Nucleus accumbens (tissue), 56 donors: ENCODE measurements at regions not wholly inside any gene's neighbourhood (a gene's known extent, or its start where the extent isn't known, plus 50 kb on each side); places are given as distances from the start of the nearest gene placed in this dataset.

Source experiments
- DNase-seq, 56 donors: peaks; one replicate each; lab custom pipeline; 2025; lab: John Stamatoyannopoulos, UW

DNA sequence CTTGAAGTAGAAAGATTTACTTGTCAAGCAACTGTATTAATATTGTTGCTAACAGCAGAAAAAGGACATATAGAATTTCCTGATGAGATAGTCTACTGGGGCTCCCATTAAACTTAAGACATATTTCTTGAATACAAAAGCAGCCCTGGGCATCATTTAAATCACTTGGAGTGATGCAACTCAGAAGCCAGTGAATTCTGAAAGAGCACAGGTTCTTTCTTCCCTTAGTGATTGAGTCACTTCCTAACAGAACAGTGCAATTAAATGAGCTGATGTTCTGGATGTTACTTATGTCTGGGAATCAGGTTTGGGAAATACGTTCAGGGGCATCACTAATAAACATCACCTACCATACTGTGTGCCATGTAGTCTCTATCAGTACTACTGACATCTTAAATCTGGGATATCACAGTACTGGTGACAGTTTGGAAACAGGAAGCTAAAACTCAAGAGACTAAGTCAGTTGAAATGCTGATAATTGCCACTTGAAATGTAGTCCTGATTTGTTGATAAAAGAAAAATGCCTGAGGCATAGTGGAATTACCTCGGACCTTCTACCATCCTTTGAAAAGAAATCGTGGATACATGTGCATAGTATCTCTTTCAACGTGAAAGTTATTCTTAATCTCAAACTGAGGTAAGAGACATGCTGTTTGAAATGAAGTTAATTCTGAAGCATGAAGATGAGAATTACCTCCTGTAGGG, 249.2 kb upstream of the GPRIN3 start:
- DNase-seq = no peak

GRCh38 chr4:89551191-89551590, 243.6 kb upstream of the GPRIN3 start:
- DNase-seq = no peak

GRCh38 chr4:89549907-89550306, 242.3 kb upstream of the GPRIN3 start:
- DNase-seq = no peak

DNA sequence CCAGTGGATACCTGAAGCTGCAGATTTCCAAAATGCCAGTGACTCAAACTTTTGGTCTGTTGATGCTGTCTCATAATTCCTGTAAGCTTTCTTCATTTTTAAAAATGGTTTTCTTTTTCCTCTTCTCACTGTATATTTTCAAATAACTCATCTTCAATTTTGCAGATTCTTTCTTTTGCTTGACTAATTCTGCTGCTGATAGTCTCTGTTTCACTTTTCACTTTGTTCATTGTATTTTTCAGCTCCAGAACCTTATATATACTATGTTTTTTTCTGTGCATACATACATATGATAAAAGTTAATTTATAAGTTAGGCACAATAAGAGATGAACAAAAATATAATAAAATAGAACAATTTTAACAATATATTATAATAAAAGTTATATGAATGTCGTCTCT, 237.7 kb upstream of the GPRIN3 start:
- DNase-seq = no peak

DNA sequence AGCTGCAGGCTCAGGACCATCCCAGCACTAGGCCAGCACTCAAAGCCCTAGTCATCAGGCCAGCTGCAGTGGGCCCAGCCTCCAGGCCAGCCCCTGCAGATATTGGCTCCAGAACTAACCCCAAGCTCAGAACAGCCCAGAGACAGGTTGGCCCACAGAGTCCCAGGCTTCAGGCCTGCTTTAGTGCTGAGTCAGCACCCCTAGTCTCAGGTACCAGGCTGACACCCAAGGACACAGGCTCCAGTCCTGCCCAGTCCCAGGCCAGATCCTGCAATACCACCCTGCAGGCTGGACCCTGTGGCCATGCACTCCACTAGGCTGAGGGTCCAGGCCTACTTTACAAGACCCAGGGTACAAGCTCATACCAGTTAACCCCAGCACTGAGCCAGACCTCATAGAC, 234.4 kb upstream of the GPRIN3 start:
- DNase-seq = no peak

- no peak for DNase-seq
Observed at GRCh38 chr4:89539797-89540711, 232.5 kb upstream of the GPRIN3 start.

DNA sequence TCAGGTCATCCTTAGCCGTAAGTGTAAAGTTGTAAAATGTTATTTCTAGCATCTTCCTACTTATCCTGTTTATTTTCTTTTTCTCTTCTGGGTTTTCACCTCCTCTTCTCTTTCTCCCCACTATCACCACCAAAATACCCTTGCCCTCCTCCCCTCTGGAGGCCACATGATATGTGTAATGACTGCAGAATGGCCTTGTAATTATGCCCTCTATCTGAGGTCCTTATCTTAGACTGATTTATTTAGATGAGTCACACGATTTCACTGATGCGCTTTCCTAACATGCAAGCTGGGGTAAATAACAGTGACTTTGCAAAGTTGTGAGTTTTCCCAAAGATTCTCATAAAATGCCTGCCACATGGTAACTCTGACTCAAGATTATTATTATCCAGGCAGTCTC, 231.8 kb upstream of the GPRIN3 start:
- no peak for DNase-seq

GRCh38 chr4:89538886-89539285, 231.3 kb upstream of the GPRIN3 start:
- DNase-seq = no peak

DNA sequence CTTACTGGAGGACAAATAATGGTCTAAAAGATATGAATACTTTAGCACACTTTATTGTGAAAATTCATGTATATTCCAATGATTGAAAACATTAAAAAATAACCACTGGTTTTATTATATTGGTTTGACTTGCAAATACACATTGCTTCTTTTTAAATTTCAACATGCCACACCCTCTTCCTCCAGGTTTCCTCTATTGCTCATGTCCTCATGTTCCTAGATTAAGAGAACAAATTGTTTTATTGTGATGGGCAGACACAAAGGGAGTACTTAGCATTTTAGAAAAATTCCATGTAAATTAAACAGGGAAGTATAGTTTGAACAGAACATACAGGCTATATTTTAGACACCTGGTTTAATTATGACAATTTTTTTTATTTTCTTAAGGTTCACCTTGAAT, 230.6 kb upstream of the GPRIN3 start:
- DNase-seq = no peak

GRCh38 chr4:89537281-89537680, 229.7 kb upstream of the GPRIN3 start:
- no peak for DNase-seq

- no peak for DNase-seq
Observed at GRCh38 chr4:89535251-89535650, 227.7 kb upstream of the GPRIN3 start.

- no peak for DNase-seq
Observed at GRCh38 chr4:89534356-89534755, 226.8 kb upstream of the GPRIN3 start.

DNA sequence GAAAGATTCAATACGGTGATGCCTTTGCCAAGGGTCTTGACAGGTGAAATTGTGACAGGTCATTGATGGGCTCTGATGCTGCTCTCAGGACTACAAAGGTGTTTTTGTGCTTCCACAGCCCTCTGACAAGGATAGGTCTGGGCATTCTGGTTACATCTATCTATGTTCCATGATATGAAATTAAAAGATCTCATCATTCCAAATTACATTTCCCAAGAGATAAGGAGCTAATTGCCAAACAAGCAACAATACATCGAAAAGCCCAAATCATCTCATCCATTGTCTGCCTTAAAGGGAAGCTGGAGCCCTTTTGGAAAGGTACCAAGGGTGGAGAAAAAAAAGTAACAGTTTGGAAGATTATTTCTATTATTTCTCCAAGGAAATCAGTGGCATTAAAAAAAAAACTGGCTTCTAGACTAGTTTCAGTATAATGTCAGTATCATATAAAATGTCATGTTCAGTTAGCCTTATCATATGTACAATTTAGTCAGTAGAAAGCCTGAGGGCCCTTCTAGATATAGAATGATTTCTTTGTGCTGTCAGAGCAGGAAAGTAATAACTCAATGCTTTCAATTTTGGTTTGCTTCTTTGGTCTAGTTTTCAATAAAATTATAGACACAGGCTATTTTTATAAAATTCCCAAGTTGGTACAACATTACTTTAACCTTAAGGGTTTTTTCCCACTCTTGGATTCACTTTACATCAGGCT, 224.5 kb upstream of the GPRIN3 start:
- DNase-seq = no peak

DNA sequence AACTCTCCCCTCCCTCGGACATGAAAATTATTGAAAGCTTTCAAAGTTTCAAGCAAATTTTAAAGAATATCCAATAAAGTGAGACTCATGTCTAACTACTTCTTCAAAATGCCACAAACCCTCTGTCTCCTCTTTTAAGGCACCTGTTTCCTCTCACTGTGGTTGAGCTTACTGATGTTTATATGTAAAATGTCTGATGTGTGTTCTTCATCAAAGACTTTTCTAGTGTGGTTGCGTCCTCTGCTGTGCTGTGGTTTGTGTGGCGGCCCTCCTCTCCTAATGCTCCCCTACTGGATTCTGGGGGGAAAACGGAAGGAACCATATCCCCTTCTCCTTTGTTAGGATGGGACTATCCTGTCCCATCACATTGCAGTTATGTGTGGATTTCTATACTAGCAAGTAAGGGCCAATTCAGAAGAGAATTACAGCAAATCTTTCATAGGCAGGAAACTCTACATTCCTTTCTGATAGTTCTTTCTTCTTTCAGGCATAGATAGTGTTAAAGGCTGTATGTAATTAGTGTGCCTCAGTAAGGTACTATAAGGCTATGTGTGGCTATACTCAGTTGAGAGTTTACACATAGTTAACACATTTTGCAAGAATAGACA, 221.0 kb upstream of the GPRIN3 start:
- DNase-seq = no peak

DNA sequence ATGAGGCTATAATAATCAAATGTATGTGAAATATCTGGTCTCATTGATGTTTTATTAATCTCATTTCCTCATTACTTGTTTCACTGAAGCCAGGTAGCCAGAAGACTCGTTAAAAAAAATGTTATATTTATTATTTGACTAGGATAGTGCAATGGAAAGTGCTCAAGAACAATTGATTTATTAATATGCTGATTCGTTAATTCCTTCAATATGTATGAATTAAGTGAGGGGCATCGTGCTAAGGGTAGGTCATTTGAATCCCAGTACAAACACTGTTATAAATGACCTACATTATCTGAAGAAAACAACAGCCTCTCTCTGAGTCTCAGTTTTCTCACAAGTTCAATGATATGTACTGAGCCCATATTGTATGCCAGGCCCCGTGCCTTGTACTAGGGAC, 214.2 kb upstream of the GPRIN3 start:
- no peak for DNase-seq

DNA sequence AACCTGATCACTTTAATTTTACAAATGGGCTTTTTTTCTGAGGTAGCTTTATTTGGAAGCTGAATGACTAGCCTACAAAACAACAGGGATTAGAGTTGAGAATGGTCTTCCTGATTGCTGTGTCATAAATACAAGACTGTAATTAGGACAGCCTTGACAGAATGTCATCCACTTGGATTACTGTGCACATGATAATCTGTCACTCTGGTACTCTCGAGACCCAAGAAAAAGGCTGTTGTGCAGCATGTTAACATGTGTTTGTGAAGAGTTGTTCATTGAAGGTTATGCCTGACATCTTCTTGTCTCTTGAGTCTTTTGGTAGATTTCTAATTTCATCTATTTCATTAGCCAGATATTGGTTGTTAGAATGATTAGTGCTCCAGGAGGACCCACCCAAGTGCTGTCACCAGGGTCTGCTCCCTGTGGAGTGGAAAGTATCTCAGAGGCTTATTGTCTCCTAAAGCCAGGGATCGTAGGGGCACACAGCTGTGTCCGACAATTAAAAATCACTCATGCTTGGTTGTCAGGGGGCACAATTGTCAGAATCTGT, 212.2 kb upstream of the GPRIN3 start:
- no peak for DNase-seq

DNA sequence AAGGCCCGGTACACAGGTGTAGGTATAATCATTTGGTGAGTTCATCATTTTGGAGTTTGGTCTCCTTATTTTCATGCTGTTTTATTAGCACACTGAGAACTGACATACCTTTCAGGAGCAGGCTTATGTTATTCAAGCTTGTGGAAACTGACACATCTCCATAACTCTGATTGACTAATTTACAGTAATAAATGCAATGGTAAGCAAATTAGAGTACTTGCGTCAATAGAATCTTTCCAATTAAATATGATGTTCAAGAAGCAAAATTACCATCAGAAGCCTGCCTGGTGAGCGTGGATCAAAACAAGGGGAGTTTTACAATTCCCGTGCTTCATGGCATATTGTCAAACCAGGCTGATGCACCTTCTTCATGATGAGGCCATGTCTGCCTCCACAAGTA, 210.7 kb upstream of the GPRIN3 start:
- DNase-seq = no peak

GRCh38 chr4:89514811-89515210, 207.2 kb upstream of the GPRIN3 start:
- DNase-seq = no peak

- DNase-seq = no peak
Observed at GRCh38 chr4:89511776-89512175, 204.2 kb upstream of the GPRIN3 start.

DNA sequence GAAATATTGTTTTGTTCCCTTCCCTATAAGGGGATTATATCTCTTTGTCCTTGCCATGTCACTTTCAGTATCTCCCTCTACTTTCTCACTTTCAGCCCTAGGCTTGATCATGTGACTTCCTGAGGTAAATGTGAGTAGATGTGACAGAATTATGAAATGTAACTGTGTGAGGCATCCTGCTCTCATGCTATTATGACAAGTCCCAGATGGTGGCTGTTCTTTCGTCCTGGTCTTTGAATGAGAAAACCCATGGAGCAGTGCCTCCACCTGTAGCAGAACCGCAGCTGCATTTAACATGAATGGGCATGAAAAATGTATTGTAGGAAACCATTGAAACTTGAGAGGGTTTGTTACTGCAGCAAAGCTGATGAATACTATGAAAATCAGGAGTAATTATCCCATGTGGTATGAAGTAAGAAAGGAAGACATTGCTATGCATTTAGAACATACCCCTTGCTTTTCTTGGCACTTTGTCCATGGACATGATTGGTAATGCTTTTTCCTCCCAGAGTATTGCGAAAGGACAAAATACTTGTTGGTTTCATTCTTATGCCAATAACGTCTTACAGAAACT, 202.2 kb upstream of the GPRIN3 start:
- DNase-seq = no peak
